Activated CD4-positive, alpha-beta T cell treated with anti-CD3 and anti-CD28 coated beads, Interleukin-10, Interleukin-2, amounts not matched to agents 100 ng/mL and 50 ng/mL, durations not matched to agents 16 hours and 8 hours (primary cell): ENCODE measurements at regions not wholly inside any gene's neighbourhood (a gene's known extent, or its start where the extent isn't known, plus 50 kb on each side); places are given as distances from the start of the nearest gene placed in this dataset.

Experiments
- DNase-seq: peaks from one replicate; pipeline ENCODE4 v3.0.0-alpha.2; 2020

DNA sequence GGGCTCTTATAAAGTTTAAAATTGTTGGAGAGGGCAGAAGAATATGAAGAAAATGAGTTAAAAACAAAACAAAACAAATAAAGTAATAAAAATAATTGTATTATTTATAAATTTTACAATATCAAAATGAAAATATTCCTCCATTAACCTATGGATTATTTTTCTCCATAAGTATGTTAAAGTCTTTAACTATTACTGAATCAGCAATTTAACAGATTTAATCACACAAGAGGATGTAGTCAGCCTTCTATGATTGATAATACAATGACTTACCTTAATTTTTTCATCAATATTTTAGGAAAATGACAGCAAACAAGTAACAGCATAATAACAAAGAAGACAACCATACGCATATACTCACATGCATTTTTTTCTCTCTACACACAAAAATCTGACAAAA, 1195.3 kb upstream of the NUDT12 start:
- no peak for DNase-seq

DNA sequence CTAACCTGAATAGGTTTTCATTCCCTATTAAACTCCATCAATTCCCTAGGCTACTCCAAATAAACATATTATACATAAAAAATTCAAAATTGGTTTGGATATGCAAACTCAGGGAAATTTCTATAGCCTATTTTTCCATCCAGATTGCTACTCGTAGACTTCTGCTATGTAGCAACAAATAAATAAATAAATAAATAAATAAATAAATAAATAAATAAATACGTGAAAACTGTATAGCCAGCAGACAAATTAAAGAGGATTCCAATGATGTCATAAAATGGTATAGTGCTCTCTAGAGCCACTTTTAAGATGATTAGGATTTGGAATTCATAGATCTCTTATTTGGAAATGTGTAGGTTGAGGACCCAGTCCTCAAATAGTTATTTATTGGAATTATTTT, 1193.2 kb upstream of the NUDT12 start:
- no peak for DNase-seq

DNA sequence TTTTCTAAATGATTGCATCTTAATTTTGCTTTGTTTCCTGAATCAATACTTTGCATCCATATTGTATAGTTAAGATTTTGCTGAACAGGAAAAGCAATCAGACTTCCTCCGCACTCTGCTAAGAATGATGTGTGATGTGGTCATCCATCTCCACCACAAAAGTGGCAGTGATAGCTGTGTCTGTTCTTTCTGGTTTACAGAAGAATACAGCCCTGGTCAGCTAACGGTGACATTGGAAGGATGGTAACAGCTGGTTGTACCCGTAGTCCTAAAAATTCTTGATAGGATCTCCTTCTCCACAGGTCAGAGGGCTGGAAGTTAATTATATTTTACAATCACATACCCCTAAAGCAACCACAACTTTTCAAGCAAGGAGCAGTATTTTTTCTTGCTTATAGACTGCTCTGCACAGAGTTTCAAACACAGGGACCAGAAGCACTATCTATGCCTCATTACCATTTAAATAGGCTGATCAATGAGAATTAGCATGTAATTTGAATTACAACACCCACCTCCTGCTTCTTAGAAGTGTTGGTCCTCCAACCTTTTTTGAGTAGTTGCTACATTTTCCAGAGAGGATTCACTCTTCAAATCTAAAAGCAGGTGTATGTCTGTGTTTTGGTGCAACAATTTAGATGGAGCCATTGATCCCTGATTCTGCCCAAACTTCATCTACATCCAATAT, 1191.9 kb upstream of the NUDT12 start:
- DNase-seq: no peak

DNA sequence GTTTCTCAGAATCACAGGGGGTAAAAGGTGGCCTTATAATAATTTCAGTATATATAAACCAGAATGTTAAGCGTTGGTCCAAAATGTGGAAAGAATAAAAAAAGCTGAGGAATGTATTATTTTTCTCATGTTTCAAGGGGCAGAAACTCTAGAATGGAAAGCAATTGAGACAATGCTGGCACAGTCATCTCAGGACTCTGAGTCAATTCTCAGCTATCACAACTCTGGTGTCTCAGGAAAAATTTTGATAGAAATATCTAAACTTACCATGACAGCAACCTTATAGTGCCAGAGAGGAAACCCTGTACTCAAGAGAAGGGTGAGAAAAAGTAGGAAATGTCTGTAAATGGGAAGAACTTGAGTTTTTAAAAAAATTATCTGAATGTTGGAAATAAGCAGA, 1189.4 kb upstream of the NUDT12 start:
- DNase-seq: peak; percentile 0

DNA sequence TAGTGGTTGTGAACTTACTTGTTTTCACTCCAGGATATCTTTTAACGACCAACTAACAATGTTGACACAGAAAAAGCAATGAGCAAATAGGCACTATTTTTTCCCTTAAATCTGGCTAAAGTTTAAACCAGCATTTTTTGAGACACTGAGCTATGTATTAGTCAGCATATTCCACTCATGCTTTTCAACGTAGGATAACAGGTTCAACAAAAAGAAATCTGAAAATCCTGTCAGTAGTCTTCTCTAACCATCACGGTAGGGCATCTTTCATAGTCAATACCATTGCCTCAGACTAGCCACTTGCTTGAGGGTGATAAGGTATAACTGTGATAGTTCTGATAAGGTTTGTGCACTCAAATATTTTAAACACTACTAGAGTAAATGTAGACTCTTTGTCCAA, 1177.3 kb upstream of the NUDT12 start:
- DNase-seq: no peak

DNA sequence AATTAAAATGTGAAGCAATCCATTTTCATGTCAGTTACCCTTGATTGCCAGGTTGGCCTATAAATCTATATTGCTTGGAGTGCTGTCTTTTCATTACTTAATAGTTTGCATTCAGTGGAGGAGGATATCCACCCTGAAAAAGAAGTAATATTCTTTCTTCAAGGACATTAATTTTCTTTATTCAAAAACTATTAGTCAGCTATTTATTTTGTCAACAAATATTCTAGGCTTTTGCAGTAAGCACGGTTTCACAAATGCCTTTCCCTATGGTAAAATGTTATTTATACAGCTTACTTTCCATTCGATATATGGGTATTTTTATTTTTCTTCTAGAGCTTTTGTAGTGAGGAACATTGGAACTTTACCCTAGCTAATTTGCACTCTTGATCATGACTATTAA, 1176.9 kb upstream of the NUDT12 start:
- DNase-seq: no peak

DNA sequence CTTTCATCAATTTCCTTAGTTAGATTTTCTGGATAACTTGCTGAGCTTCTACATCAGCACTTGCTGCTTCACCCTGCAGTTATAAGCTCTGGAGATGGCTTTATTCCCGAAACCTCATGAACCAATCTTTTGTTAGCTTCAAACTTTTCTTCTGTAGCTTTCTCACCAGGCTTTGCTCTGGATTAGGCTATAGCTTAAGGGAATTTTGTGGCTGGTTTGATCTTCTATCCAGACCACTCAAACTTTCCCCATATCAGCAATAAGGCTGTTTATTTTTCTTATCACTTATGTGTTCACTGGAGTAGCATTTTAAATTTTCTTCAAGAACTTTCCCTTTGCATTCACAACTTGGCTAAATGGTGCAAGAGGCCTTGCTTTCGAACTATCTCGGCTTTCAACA, 1173.5 kb upstream of the NUDT12 start:
- no peak for DNase-seq

DNA sequence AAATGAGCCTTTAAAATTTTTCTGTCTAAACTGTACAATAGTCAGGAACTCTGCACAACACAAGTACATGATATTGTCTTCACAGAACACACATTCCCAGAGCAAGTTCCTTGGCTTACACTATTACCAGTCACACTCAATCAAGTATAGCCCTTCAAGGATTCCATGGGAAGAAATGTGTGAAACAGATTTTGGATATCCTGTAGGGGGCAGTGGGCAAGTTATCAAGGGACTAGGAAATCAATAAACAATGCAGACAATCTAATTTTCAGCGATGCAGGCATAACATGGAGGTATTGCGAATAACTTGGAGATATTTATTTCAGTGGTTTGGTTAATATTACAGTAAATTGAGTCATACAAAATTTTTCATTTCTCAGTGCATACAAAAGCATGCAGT, 1171.5 kb upstream of the NUDT12 start:
- DNase-seq: no peak

DNA sequence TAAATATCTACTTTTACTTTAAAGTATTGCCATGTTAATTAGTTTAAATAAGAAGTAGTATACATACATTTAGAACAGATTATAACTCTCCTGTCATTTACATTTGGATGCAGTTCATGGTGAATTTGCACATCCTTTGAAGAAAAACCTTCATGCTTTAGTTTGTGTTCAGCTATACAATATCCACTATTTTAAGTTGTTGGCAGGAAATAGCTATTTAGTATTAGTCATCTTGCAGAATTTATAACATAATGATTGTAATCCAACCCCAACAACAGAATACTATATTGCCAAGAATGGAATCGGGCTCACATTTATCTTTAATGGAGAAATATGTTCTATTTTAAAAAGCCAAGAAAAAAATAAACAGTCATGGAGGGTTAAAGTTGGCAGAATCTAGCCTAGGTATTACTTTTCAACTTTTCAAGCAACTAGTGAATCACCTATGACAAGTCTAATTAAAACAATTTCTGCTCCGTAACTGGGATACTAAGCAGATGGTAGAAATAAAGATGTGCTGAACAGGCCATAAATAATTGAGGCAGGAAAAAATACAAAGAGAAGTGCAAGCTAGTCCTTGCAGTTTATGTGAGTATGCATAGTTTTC, 1170.6 kb upstream of the NUDT12 start:
- no peak for DNase-seq

DNA sequence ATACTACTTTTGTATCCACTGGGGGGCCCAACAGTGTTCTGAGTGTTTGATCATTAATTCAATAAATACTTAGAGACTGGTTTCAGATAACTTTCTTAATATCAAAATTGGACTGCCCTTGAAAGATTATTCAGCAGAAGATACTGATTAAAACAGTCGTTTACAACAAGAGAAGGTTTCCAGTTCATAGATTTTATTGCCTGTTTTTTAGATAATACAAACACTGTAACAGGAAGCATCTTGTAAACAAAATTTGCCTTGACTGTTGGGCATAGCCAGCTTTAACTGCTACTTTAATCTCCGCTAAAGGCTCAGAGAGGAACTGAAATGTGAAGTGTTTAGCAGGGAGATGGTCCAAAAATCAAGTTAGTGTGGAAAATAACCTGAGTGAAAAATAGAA, 1168.7 kb upstream of the NUDT12 start:
- no peak for DNase-seq

DNA sequence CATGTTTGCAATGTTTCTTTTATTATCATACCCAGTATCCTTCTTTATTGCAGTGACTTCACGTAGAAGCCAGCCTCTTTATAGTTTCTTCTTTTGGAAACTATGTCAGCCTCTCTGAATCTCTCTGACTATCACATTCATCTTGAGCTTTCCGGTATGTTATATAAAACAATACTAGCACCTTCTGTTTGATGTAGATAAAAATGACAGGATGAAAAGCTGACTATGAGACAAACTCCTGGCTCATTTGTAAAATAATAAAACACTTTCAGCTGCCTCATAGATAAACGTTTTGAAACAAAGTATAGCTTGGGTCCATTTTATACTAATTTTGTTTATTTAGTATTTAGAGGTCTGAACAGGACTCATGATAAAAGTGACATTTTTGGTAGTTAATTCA, 1145.4 kb upstream of the NUDT12 start:
- DNase-seq: no peak

DNA sequence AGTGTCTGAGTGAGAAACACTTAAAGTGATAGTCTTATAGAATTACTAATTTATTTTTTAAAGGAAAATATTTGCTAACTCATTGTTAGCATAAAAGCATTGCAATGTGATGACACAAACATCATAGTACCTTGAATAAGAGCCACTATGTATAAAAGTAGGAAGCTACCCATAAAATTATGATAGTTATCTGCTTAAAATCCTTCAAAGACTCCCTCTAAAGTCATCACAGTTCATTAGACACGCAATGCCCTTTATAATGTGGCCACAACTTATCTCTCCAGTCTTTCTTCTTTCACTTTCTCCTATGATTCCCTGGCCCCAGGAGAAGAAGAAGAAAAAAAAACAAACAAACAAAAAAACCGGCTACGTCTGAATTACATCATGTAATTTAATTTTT, 1144.0 kb upstream of the NUDT12 start:
- no peak for DNase-seq

DNA sequence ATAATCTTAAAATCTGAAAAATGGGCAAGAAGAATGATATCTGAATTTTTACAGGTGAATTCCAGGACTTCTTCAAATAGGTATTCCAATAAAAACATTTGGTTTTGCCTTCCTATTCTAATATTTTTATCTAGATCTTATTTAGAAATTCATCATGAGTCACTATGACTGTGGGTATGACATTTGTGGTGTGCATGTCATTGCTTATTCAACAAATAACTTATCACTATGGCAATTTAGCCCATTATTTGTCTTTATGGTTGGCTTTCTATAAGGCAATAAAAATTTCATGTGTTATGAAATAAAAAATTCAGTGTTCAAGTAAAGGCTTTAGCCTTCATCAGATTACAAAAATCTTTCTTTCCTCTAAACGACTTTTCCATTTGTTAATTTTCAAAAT, 1139.6 kb upstream of the NUDT12 start:
- DNase-seq: no peak

DNA sequence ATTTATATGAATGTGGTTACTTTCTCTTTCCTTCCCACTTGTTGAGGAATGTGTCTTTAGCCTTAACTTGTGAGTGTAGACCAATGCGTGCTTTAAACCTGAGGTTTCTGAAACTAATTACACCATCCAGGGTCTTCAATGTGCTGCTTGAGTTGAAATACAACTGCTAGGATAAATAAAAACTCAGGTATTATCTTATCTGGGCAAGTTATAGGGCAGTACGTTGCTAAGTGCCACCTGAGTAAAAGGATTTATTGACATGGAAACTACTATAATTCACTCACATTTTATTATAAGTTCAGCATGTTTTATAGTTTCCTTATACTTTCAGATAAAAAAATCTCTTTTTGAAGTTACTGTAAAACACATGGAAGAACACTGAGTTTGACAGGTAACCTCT, 1136.8 kb upstream of the NUDT12 start:
- no peak for DNase-seq

DNA sequence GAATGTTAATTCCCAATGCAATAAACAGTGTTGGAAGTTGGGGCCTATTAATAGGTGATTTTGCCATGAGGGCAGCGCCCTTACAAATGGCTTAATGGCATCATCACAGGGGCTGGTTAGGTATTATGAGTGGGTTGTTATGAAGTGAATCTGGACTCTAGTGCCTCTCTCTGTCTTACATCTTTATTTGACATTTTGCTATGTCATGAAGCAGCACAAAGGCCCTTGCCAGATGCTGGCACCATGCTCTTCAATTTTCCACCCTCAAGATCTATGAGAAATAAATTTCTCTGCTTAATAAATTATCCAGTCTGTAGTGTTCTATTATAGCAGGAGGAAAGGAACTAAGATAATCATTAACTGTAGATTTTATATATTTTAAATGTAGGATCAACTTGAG, 1098.7 kb upstream of the NUDT12 start:
- DNase-seq: no peak

DNA sequence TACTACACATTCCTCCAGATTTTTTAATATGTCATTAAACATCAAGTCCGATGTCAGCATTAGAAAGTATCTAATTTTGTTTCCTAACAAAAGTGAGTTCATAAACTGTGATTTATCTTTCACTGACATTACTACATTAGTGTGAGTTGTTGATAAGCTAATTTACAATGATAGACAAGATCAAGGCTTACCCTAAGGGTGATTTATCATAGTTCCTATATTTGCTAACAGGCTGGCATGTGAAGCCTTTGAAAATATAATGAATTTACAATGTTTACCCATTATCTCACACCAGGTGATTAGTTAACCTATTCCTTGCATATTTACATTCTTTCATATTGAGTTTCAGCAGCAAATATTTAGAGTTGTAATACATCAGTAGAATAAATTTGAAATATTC, 1096.9 kb upstream of the NUDT12 start:
- no peak for DNase-seq

DNA sequence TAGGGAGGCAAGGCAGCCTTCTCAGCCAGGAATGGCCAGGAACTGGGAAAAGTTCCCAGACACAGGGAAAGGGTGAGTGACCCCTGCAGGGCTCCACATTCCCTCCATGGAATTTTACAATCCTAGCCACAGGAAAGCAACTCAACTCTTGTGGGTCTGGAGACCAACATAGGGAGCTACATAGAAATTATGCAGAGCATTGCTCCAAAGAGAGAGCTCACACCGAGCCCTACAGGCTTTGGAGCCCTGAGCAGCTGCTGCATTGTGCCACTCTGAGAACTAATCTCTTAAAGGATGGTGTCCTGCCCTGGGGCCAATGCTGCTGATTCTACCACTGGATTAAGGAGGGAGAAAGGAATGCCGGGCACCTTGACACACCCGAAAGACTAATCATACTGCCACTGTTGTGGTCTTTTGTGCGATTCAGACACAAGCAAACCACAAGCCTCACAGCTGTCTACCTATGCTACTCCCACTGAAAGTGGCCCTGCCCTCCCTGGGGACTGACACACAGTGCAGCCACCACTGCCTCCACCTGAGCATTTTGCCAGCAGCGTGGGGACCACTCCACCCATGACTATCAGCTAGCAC, 1089.8 kb upstream of the NUDT12 start:
- no peak for DNase-seq

DNA sequence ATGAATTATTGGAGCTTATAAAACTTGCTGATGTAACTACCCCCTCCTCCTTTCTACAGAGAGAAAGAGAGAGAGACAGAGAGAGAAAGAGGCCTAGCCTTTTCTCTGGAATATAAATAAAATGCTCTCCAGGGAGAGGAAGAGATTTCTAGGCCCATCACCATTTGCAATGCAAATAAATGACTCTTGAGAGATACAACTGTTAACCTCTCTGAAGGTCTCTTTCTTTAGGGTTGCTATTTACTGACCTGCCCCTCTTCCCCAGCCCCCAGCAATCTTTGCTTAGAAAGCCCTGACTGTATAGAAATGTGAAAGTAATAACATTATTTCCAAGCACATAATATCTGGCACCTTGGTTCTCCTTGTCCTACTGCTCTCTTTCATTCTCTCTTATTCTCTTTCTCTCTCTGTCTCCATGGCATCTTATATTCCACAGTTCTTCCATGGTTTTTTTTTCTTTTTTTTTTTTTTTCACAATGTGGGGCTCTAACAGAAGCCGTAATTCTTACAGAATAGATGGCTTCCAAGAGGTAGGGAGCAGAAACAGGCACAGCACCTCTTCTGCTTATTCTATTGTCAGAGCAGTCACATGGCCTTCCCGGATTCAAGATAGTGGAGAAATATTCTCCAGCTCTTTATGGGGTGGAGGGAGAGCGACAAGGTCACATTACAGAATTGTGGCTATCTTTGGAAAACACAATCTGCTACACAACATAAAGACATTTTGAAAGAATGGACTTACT, 1087.9 kb upstream of the NUDT12 start:
- DNase-seq: no peak

DNA sequence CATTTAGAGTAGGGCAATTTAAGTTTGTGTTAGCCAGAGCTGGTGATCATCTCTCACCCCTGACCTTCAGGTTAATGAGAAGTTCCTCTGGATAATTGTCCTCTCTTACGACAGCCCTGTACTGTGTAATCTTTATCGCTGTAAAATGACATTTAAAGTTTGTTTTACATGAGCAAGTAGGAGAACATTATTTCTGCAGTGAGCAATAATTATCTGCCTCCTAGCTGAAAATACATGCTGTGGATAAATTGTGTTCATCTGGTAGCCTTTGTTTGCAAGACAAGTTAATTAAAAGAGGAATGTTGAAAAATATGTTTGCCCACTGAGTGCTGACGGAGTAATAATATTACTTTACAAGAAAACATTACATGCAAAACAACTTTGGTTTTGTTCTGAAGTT, 1083.8 kb upstream of the NUDT12 start:
- DNase-seq: no peak

DNA sequence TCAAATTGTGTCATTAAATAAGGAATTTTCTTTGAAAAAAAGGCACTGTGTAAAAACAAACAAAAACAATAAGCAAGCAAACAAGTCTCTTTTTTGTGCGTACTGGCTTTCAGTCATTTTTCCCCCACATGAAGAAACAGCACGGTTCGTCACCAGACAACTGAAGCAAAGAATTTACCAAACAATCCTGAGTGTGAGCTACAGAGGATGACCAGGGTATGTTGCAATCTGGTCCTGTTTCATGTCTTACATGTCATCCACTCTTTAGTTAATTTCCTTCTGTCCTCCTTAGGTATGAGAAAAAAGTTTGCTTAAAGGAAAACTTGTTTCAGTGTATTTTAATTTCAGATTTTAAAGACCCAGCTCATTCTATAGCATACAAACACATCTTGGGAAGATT, 1080.7 kb upstream of the NUDT12 start:
- no peak for DNase-seq

DNA sequence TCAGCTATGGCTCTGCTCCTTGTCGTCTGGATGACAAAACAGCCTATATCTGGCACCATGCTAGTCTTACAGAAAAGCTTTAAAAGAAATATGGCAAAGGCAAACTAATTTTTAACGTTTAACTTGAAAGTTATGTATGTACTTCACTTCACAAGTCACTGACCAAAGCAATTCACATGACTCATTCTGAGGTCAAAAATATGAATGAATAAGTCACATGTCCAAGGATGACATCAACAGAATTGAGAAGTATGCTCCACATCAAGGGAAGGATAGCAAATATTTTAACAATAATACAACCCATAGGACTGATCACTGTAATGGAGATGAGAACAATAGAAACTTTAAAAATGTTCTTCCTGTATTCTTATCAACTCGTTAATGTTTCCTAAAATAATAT, 1072.6 kb upstream of the NUDT12 start:
- no peak for DNase-seq

DNA sequence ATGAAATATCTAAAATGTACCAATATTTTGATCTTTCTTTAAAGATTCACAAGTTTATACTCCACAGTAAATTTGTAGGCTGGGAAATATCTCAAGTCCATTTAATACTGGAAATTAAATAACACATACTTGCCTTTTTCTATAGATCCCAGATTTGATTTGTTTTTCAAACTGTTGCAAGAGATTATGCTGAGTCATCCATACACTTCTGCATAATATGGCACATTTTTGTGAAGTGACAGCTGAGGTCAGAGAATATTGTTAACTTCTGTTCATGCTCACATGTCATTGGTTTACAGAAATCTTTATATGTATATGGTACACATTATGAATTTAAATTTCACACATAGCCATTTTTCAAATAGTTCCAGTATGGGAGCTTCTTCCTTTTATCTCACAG, 1066.3 kb upstream of the NUDT12 start:
- no peak for DNase-seq

DNA sequence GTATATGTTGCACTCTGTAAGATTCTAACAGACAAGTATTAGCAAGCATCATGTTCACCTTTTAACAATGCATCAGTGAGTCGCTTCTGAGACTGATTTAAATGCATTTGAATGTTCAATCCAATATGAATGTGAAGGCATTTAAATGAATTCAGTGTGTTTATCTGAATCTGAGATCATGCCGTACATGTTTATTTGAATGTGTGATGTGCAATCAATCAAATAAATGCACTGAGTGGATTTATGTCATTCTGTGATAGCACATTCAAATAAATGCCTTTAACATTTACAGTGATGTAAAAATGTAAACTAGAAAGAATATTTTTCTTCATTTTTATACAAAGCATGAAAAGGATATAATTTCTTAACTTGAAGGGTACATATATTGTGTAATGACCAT, 1063.5 kb upstream of the NUDT12 start:
- no peak for DNase-seq

DNA sequence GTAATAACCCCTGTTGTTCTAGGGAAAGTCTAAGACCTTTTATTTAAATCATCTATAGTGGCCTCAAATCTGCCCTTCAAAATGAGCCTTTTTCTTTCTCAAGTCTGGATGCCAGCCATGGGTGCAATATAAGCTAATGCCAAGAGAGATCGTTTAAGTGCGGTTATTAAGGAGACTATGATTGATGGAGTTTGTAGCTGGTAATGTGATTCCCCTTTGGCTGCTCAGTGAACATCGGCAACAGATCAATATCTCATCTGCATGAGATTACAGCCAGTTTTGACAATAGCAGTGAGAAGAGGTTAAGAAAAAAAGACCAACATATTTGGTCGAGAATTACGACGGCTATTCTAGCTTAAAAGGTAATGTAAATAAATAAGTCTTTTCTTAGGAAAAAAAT, 1049.4 kb upstream of the NUDT12 start:
- DNase-seq: no peak
